ENCODE measurements at regions not wholly inside any gene's neighbourhood (a gene's known extent, or its start where the extent isn't known, plus 50 kb on each side); places are given as distances from the start of the nearest gene placed in this dataset.

DNA sequence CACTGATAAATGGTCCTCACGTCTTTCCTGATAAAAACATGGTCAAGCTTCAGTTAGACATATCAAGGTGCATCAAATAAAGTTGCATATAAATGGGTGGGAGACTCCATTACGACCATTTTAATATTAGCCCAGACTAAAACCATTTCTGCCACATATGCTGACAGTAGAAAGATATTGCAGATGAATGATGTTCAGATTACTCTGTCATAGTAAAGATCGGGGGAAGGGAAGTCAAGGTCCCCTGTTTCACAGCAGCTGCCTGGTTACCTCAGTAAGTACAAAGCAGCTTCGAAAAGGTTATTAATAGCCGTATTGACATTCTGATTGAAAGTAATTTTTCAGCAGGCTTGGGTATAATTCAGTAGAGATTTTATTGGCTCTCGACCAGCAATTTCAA, 927.7 kb upstream of the CDH2 start:
- ChIA-PET POLR2A (no interaction called here), CTCF (no interaction called here)
- TF ChIP-seq GATA3 (IDR thresholded peaks at IDR 0.05; ENCODE audit: borderline replicate concordance) (no peak), JUN (IDR thresholded peaks at IDR 0.05) (no peak), PHF8 (IDR thresholded peaks at IDR 0.05; ENCODE audit: borderline replicate concordance, low read depth) (no peak), NFE2L2 (conservative IDR thresholded peaks at IDR 0.05; ENCODE audit: low read length) (no peak), MAZ (IDR thresholded peaks at IDR 0.05; ENCODE audit: borderline replicate concordance, low read depth, low read length) (no peak), EHMT2 (IDR thresholded peaks at IDR 0.05; ENCODE audit: low read depth) (no peak), CEBPB (IDR thresholded peaks at IDR 0.05) (no peak), FOSL2 (IDR thresholded peaks at IDR 0.05) (no peak), FOSL2 (CRISPR knock-in tag; IDR thresholded peaks at IDR 0.05) (no peak), KDM5A (IDR thresholded peaks at IDR 0.05) (no peak), CHD4 (IDR thresholded peaks at IDR 0.05; ENCODE audit: borderline replicate concordance) (no peak), HDAC2 (IDR thresholded peaks at IDR 0.05) (no peak)
- TF ChIP-seq, protein P1, sequence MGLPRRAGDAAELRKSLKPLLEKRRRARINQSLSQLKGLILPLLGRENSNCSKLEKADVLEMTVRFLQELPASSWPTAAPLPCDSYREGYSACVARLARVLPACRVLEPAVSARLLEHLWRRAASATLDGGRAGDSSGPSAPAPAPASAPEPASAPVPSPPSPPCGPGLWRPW (IDR thresholded peaks at IDR 0.05): no peak
- TF ChIP-seq, protein P2, sequence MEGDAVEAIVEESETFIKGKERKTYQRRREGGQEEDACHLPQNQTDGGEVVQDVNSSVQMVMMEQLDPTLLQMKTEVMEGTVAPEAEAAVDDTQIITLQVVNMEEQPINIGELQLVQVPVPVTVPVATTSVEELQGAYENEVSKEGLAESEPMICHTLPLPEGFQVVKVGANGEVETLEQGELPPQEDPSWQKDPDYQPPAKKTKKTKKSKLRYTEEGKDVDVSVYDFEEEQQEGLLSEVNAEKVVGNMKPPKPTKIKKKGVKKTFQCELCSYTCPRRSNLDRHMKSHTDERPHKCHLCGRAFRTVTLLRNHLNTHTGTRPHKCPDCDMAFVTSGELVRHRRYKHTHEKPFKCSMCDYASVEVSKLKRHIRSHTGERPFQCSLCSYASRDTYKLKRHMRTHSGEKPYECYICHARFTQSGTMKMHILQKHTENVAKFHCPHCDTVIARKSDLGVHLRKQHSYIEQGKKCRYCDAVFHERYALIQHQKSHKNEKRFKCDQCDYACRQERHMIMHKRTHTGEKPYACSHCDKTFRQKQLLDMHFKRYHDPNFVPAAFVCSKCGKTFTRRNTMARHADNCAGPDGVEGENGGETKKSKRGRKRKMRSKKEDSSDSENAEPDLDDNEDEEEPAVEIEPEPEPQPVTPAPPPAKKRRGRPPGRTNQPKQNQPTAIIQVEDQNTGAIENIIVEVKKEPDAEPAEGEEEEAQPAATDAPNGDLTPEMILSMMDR (IDR thresholded peaks at IDR 0.05): no peak
- FAIRE-seq (no peak), DNase-seq (ENCODE audit: low read depth in 1 of 2, low spot score in 1 of 2) (no peak), ATAC-seq (no peak)
- Histone ChIP-seq H3K4me3 (no peak overlapping the region), H3K4me1 (no peaks in the 10 kb centered on the region), H3K4me2 (no peak overlapping the region), H3K27ac (no peak overlapping the region), H3K9me3 (no peaks in the 10 kb centered on the region)
- 62% methylated on average over 6 of the region's 6 CpGs for WGBS (ENCODE audit: missing lambda C conversion rate)

DNA sequence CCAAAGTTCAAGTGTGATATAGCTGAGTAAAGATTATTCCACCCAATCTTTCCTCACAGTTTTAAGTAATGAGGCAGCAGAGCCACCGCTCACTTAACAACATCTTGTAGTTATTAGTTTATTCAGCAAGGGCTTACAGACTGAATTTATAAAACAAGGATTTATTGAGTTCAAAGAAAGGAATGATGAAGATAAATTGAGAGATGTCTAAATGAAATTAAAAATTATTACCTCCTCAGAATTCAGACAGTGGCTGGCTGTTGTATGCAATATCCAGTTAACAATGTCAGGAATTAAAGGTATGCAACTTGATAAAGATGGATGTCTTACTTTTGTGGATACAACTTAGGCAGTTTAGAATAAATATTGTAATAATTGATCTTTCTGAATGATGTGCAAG, 927.3 kb upstream of the CDH2 start:
- no peaks in the 10 kb centered on the region for H3K9me3 ChIP-seq

DNA sequence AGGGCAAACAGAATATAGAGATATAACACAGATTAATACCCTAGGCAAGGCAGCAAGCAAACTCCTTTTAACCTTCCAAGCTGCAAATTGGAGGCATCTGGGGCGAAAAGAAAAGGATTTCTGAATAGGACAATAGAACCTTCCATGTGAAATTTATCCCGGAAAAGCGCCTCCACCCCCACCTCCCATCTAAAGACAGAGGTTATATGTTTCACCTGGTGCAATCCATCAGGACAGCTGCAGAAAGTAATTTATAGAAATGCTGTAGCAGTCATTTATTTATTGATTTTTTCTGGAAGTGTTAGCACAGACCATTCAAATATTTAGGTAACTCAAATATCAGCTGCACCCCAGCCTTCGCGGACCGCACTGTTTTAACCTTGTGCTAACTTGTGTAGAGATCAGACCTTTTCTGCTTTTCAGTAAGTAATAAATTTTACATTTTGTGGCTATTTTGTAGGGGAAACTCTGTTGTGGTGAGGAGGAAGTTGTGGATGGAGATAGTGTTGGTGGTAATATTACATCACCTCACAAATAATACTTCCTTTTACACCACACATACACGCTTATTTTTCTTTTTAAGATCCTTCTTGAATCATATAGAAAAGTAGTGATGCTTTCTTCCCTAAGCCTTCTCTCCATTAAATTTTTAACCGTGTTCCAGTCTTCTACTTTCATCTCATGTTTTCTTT, 919.3 kb upstream of the CDH2 start:
- H3K9me3 ChIP-seq: no peaks in the 10 kb centered on the region
- H3K4me1 ChIP-seq: no peaks in the 10 kb centered on the region
- CTCF ChIA-PET: no interaction called here
- POLR2A ChIA-PET: no interaction called here
- no peak overlapping the region for H3K4me2 ChIP-seq
- DNase-seq (ENCODE audit: low read depth in 1 of 2, low spot score in 1 of 2) (no peak), ATAC-seq (no peak), FAIRE-seq (no peak)
- 51% methylated on average over 8 of the region's 8 CpGs for WGBS (ENCODE audit: missing lambda C conversion rate)
- H3K4me3 ChIP-seq: no peak overlapping the region
- no peak overlapping the region for H3K27ac ChIP-seq
- TF ChIP-seq EHMT2 (IDR thresholded peaks at IDR 0.05; ENCODE audit: low read depth) (no peak), KDM5A (IDR thresholded peaks at IDR 0.05) (no peak), ESRRA (IDR thresholded peaks at IDR 0.05; ENCODE audit: borderline replicate concordance, low read length) (no peak), KDM1A (IDR thresholded peaks at IDR 0.05; ENCODE audit: low read depth) (no peak), MAFK (IDR thresholded peaks at IDR 0.05; ENCODE audit: partially characterized antibody) (no peak), POLR2AphosphoS2 (conservative IDR thresholded peaks at IDR 0.05; ENCODE audit: low read length) (no peak), EP300 (IDR thresholded peaks at IDR 0.05) (no peak), CBX2 (IDR thresholded peaks at IDR 0.05; ENCODE audit: borderline replicate concordance, low read depth) (no peak), BHLHE40 (IDR thresholded peaks at IDR 0.05; ENCODE audit: low read depth, low read length) (no peak)
- TF ChIP-seq, protein P3, sequence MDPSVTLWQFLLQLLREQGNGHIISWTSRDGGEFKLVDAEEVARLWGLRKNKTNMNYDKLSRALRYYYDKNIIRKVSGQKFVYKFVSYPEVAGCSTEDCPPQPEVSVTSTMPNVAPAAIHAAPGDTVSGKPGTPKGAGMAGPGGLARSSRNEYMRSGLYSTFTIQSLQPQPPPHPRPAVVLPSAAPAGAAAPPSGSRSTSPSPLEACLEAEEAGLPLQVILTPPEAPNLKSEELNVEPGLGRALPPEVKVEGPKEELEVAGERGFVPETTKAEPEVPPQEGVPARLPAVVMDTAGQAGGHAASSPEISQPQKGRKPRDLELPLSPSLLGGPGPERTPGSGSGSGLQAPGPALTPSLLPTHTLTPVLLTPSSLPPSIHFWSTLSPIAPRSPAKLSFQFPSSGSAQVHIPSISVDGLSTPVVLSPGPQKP (IDR thresholded peaks at IDR 0.05; ENCODE audit: low read depth, low read length): no peak
- TF ChIP-seq, protein P1 (IDR thresholded peaks at IDR 0.05): no peak
- TF ChIP-seq, protein P4, sequence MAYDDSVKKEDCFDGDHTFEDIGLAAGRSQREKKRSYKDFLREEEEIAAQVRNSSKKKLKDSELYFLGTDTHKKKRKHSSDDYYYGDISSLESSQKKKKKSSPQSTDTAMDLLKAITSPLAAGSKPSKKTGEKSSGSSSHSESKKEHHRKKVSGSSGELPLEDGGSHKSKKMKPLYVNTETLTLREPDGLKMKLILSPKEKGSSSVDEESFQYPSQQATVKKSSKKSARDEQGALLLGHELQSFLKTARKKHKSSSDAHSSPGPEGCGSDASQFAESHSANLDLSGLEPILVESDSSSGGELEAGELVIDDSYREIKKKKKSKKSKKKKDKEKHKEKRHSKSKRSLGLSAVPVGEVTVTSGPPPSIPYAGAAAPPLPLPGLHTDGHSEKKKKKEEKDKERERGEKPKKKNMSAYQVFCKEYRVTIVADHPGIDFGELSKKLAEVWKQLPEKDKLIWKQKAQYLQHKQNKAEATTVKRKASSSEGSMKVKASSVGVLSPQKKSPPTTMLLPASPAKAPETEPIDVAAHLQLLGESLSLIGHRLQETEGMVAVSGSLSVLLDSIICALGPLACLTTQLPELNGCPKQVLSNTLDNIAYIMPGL (CRISPR knock-in tag; IDR thresholded peaks at IDR 0.05; ENCODE audit: borderline replicate concordance): no peak
- TF ChIP-seq, protein P5, sequence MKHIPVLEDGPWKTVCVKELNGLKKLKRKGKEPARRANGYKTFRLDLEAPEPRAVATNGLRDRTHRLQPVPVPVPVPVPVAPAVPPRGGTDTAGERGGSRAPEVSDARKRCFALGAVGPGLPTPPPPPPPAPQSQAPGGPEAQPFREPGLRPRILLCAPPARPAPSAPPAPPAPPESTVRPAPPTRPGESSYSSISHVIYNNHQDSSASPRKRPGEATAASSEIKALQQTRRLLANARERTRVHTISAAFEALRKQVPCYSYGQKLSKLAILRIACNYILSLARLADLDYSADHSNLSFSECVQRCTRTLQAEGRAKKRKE (CRISPR knock-in tag; IDR thresholded peaks at IDR 0.05; ENCODE audit: low read depth): no peak

More for the DNA sequence above, 927.3 kb upstream of the CDH2 start:
- Histone ChIP-seq H3K4me1 (no peaks in the 10 kb centered on the region), H3K4me3 (no peak overlapping the region), H3K27ac (no peak overlapping the region), H3K4me2 (no peak overlapping the region)
- ChIA-PET POLR2A (no interaction called here), CTCF (no interaction called here)
- WGBS (ENCODE audit: missing lambda C conversion rate): 68% methylated on average over 1 of the region's 1 CpG
- ATAC-seq (no peak), FAIRE-seq (no peak), DNase-seq (ENCODE audit: low read depth in 1 of 2, low spot score in 1 of 2) (no peak)
- TF ChIP-seq, protein P6, sequence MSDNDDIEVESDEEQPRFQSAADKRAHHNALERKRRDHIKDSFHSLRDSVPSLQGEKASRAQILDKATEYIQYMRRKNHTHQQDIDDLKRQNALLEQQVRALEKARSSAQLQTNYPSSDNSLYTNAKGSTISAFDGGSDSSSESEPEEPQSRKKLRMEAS (IDR thresholded peaks at IDR 0.05): no peak
- TF ChIP-seq HOXB5 (CRISPR knock-in tag; IDR thresholded peaks at IDR 0.05): no peak
- TF ChIP-seq, protein P7, sequence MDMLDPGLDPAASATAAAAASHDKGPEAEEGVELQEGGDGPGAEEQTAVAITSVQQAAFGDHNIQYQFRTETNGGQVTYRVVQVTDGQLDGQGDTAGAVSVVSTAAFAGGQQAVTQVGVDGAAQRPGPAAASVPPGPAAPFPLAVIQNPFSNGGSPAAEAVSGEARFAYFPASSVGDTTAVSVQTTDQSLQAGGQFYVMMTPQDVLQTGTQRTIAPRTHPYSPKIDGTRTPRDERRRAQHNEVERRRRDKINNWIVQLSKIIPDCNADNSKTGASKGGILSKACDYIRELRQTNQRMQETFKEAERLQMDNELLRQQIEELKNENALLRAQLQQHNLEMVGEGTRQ (IDR thresholded peaks at IDR 0.05): no peak
- no peak for TF ChIP-seq ZC3H11A (IDR thresholded peaks at IDR 0.05)
- TF ChIP-seq SMC3 (IDR thresholded peaks at IDR 0.05): no peak
- TF ChIP-seq JUN (IDR thresholded peaks at IDR 0.05): no peak
- TF ChIP-seq ZFP36 (IDR thresholded peaks at IDR 0.05; ENCODE audit: borderline replicate concordance, partially characterized antibody): no peak
